ENCODE measurements at regions not wholly inside any gene's neighbourhood (a gene's known extent, or its start where the extent isn't known, plus 50 kb on each side); places are given as distances from the start of the nearest gene placed in this dataset.
"Not testable (repeated sequence)": the region's sequence is repeated elsewhere in the genome, so short reads cannot be mapped to it uniquely, and the experiment has no call there.

DNA sequence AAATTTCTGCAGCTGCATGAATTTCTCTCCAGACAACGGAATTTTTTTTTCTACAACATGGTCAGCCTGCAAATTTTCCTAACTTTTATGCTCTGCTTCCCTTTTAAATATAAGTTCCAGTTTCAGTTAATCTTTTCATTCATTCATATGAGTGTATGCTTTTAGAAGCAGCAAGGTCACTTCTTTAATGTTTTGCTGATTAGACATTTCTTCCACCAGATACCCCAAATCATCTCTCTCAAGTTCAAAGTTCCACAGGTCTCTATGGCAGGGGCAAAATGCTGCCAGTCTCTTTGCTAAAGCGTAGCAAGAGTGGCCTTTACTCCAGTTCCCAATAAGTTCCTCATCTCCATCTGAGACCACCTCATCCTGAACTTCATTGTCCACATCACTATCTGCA, 205.6 kb upstream of the GRM7 start:
- no peak for DNase-seq

- no peak for DNase-seq
Measured at GRCh38 chr3:6657591-6657990, 203.3 kb upstream of the GRM7 start.

DNA sequence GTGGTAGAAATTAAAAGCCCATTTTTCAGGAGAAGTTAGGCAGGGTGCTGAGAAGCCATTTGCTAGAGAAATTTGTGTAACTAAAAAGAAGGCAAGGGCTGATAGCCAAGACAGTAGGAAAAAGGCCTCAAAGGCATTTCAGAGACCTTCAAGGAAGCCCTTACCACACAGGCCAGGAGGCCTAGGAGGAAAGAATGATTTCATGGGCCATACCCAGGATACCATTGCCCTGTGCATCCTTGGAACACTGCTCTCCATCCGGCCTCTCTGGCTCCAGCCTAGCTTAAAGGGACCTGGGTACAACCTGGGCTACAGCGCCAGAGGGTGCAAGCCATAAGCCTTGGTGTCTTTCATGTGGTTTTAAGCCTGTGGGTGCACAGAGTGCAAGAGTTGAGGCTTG, 193.6 kb upstream of the GRM7 start:
- DNase-seq: no peak

DNA sequence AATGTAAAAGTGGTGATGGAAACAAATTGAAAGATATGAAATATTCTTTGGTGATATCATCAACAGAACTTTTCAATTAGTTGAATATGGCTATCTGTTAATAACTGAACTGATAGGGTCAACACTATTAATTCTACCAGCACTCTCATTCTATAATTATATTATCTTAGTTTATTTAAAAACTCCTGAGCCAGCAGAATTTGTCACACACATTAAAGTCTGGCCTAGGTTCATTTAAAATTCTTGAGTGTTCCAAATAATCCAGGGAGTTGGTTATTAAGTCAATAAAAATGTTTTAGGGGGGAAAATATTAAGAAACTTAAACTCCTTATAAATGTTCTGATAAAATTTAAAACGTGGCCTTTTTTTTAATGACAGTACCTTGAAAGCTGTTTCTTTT, 189.6 kb upstream of the GRM7 start:
- DNase-seq: no peak

DNA sequence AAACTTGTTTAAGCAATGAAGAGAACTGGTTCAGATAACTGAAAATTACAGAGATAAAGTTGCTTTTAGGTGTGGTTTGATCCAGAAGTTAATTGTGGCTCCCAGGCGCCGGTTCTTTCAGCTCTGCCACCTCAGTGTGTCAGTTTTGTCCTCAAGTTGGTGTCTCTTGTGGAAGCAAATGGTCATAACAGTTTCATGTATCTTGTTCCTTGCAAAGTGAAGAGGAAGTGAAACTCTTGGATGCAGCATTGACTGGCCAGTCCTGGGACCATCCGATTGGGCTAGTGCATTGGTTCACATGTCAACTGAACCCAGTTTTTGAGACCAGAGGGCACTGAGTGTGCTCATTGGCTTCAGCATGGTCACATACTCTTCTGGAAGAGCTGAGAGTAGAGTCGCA, 181.4 kb upstream of the GRM7 start:
- no peak for DNase-seq

- DNase-seq: no peak
Measured at GRCh38 chr3:6680119-6680806, 180.7 kb upstream of the GRM7 start.

DNA sequence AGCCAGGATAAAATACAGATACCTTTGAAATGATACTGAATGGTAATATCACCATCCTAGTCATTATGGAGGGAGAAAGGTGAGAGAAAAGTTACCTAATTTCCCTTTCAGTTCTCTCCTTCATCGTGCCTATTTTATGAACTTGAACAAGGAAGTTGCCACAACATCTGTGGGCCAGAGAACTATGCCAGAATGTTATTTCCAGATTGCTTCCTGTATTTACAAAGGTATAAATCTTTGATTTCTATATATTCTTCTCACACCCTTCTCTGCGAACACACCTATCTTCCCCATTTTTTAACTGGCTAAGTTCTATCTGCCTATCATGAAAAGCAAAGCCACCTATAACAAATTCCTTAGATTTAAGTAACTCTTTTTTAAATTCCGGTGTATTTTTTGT, 163.6 kb upstream of the GRM7 start:
- no peak for DNase-seq

GRCh38 chr3:6697722-6698121, 163.2 kb upstream of the GRM7 start:
- no peak for DNase-seq

- not testable (repeated sequence) for DNase-seq
Measured at GRCh38 chr3:6704817-6705216, 156.1 kb upstream of the GRM7 start.

DNA sequence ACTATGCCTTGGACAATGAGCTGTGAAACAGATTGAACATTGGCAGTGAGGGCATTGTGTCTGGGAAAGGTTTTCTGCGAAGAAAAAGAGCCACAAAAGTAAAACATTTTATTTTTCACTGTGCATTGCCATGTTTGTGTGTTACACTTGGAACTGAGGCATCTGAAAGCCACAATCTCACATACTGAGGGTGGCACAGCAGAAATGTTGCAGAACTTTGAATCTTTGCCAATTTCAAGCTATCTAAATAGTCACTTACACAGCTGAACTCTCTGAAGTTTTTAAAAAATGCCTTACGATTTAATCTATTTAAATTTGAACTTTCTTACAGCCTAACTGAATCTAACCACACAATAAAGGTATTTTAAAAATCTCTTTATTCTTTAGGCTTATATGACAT, 154.1 kb upstream of the GRM7 start:
- no peak for DNase-seq

DNA sequence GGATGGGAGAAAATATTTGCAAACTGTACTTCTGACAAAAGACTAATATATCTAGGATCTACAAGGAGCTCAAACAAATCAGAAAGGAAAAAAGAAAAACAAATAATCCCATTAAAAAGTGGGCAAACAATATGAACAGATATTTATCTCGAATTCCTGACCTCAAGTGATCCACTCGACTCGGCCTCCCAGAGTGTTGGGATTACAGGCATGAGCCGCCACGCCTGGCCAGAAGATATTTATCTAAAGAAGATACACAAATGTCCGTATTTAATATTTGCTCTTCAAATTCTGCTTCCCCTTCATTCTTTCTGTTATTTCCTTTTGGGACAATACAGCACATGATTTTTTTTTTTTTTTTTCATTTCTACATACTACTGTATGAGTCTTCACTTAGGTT, 151.7 kb upstream of the GRM7 start:
- DNase-seq: no peak

DNA sequence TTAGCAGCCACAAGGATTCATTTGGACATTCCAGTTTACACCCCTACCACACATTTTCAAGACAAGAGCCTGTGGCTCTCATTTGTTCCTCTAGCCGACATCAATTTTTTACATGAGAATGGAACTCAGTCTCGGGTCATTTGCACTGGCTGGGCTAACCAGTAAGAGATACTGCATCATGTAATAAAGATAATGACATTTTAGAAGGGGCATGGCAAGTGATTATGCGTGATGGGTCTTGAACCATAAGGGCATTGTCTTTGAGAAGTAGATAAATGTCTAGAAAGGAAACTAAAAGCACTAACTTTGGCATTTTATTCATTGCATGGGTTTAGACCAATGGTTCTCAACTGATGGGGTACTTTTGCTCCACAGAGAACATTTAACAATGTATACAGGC, 146.0 kb upstream of the GRM7 start:
- DNase-seq: no peak

DNA sequence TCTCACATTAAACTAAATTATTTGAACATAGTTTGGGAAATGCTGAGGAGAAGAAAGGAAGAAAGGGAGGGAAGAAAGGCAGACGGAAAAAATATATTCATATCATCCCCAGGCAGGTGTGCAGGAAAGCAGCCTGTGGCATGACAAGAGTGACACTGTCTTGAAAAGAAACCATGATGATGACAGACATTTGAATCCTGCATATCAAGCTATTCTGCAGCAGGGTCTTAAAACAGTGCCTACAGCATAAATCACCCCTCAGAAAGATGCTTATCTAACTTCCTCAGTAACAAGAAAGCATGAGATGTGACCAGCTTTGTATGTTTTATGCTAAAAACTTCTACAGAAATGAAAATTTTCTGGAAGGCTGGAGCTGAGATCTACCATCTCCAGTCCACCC, 144.5 kb upstream of the GRM7 start:
- no peak for DNase-seq

- no peak for DNase-seq
Measured at GRCh38 chr3:6717026-6717943, 143.6 kb upstream of the GRM7 start.

GRCh38 chr3:6719999-6720398, 140.9 kb upstream of the GRM7 start:
- DNase-seq: no peak

- DNase-seq: no peak
Measured at GRCh38 chr3:6721491-6721890, 139.4 kb upstream of the GRM7 start.

GRCh38 chr3:6723205-6723604, 137.7 kb upstream of the GRM7 start:
- DNase-seq: no peak

GRCh38 chr3:6726811-6727210, 134.1 kb upstream of the GRM7 start:
- no peak for DNase-seq

- no peak for DNase-seq
Measured at GRCh38 chr3:6732807-6733206, 128.1 kb upstream of the GRM7 start.

GRCh38 chr3:6733699-6734394, 127.1 kb upstream of the GRM7 start:
- DNase-seq: no peak

DNA sequence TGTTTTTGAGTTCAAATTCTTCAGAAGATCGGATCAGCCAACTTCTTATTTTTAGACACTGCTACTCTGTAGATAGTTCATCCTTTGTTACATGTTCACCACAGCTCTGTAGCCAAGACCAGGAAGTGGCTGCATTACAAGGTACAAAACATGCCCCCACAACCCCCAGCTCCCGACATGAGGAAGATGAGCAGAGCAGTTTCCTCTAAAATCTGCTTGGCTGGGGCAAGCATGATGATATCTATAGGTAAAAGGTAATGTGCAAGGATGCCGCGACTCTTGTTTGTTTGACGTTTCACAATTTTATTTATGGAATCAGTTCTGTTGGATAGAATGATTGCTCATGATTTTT, 126.5 kb upstream of the GRM7 start:
- DNase-seq: no peak

GRCh38 chr3:6736836-6737629, 123.9 kb upstream of the GRM7 start:
- DNase-seq: no peak

- DNase-seq: no peak
Measured at GRCh38 chr3:6737630-6738029, 123.3 kb upstream of the GRM7 start.

Measured in right forelimb (tissue), 1 donor.